DND-41 (cell line): ENCODE measurements at regions not wholly inside any gene's neighbourhood (a gene's known extent, or its start where the extent isn't known, plus 50 kb on each side); places are given as distances from the start of the nearest gene placed in this dataset.

Experiments
- EZH2 ChIP-seq: IDR thresholded peaks from 3 replicates; pipeline ENCODE4 v1.6.1; 2012; ENCODE audit warnings: borderline replicate concordance, low read depth, mild to moderate bottlenecking, moderate library complexity, low read length, inconsistent platforms; ENCODE audit not compliant: severe bottlenecking
- TF ChIP-seq, protein P1 (sequence below): IDR thresholded peaks from 2 replicates; pipeline ENCODE4 v1.5.1; 2012; ENCODE audit warnings: borderline replicate concordance, low read length, moderate library complexity, mild to moderate bottlenecking; ENCODE audit not compliant: poor library complexity, severe bottlenecking; ENCODE audit errors: extremely low read depth

DNA sequence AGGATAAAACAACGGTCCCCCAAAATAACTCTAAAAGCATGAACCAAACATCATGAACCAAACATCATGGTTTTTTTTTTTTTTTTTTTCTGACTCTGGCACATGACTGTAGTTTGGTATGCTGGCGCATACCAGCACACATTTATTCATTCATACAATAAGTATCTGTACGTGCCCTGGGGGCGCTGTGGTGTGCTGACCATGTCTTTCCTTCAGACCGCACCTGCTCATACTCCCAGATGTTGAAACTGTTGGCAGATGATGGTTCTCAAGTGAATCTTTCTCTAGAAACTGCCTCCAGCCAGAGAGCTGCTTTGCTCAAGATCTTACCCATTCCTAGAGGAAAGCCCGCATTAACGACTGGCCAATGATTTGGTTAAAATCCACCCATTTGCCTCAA, 114.7 kb upstream of the ANKRD30A start:
- TF ChIP-seq, protein P1, sequence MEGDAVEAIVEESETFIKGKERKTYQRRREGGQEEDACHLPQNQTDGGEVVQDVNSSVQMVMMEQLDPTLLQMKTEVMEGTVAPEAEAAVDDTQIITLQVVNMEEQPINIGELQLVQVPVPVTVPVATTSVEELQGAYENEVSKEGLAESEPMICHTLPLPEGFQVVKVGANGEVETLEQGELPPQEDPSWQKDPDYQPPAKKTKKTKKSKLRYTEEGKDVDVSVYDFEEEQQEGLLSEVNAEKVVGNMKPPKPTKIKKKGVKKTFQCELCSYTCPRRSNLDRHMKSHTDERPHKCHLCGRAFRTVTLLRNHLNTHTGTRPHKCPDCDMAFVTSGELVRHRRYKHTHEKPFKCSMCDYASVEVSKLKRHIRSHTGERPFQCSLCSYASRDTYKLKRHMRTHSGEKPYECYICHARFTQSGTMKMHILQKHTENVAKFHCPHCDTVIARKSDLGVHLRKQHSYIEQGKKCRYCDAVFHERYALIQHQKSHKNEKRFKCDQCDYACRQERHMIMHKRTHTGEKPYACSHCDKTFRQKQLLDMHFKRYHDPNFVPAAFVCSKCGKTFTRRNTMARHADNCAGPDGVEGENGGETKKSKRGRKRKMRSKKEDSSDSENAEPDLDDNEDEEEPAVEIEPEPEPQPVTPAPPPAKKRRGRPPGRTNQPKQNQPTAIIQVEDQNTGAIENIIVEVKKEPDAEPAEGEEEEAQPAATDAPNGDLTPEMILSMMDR = no peak
- TF ChIP-seq EZH2 = no peak
